ENCODE measurements at regions not wholly inside any gene's neighbourhood (a gene's known extent, or its start where the extent isn't known, plus 50 kb on each side); places are given as distances from the start of the nearest gene placed in this dataset.

DNA sequence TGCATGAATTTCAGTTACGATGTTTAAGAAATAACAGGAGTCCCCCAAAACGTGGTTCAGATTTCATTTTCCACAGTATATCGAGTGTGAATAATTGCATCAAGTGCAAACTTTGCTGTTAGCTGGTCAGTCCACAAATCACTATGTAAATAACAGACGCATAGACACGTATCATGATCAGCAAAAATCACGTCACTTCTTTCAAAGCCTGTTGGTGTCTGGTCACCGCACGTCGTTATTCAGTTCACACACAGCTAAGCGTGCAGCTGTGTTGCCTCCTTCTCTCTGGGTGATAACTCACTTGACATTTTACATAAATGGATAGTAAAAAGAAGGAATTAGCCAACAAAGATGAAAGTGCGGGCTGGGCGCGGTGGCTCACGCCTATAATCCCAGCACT, 126.8 kb upstream of the MED13L start:
- Mint-ChIP-seq H3K9me3 (ENCODE audit: insufficient read depth) (peaks cover 14% of the 10 kb centered on the region), H3K4me1 (peaks cover 20% of the 10 kb centered on the region), H3K27ac (no peak overlapping the region), H3K27me3 (no peaks in the 10 kb centered on the region), H3K4me3 (no peak overlapping the region)
- H3K4me3 ChIP-seq (ENCODE audit: control extremely low read depth in 1 of 5, extremely low read depth in 1 of 5, insufficient read depth in 1 of 5, low read depth in 2 of 5, low read length in 4 of 5) = no peak overlapping the region
- H3K36me3 ChIP-seq (replicated peaks in 1 of 2; ENCODE audit: control extremely low read depth in 1 of 2, control insufficient read depth in 1 of 2, extremely low read depth in 1 of 2, insufficient read depth in 2 of 2, low read length in 1 of 2) = no peaks in the 10 kb centered on the region
- H3K79me2 ChIP-seq (ENCODE audit: control insufficient read depth, insufficient read depth, low read length) = no peaks in the 10 kb centered on the region
- intact Hi-C loops (cut with micrococcal nuclease) = no loop called here
- H3K9me3 ChIP-seq (ENCODE audit: control extremely low read depth in 1 of 3, control insufficient read depth in 2 of 3, insufficient read depth in 1 of 3, low read length in 2 of 3) = peaks cover 3 to 31% (median 26%) of the 10 kb centered on the region in 3 donors
- H3K27ac ChIP-seq (ENCODE audit: low read length in 2 of 2) = no peak overlapping the region
- no peak overlapping the region for H2AFZ ChIP-seq (ENCODE audit: insufficient read depth, low read depth, low read length, poor library complexity, severe bottlenecking)
- TF ChIP-seq, protein P1, sequence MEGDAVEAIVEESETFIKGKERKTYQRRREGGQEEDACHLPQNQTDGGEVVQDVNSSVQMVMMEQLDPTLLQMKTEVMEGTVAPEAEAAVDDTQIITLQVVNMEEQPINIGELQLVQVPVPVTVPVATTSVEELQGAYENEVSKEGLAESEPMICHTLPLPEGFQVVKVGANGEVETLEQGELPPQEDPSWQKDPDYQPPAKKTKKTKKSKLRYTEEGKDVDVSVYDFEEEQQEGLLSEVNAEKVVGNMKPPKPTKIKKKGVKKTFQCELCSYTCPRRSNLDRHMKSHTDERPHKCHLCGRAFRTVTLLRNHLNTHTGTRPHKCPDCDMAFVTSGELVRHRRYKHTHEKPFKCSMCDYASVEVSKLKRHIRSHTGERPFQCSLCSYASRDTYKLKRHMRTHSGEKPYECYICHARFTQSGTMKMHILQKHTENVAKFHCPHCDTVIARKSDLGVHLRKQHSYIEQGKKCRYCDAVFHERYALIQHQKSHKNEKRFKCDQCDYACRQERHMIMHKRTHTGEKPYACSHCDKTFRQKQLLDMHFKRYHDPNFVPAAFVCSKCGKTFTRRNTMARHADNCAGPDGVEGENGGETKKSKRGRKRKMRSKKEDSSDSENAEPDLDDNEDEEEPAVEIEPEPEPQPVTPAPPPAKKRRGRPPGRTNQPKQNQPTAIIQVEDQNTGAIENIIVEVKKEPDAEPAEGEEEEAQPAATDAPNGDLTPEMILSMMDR (IDR thresholded peaks at IDR 0.05) = no peak
- no peak for TF ChIP-seq EZH2 (IDR thresholded peaks at IDR 0.05; ENCODE audit: borderline replicate concordance, insufficient read depth, low read depth, low read length, poor library complexity, severe bottlenecking)
- POLR2A ChIA-PET = no interaction called here
- H3K9ac ChIP-seq (ENCODE audit: low read length) = no peak overlapping the region
- peaks cover 6 to 23% of the 10 kb centered on the region in 2 donors for H3K4me1 ChIP-seq (ENCODE audit: control insufficient read depth in 2 of 2, insufficient read depth in 2 of 2, low read length in 2 of 2)
- no peaks in the 10 kb centered on the region for H3K27me3 ChIP-seq (replicated peaks in 1 of 4; ENCODE audit: control extremely low read depth in 1 of 4, control insufficient read depth in 3 of 4, insufficient read depth in 4 of 4, low read length in 3 of 4)
- CTCF ChIA-PET = no interaction called here
- no peaks in the 10 kb centered on the region for H4K20me1 ChIP-seq (ENCODE audit: control insufficient read depth, insufficient read depth, low read length, poor library complexity, severe bottlenecking)
- 96% methylated on average over 10 of the region's 14 CpGs for WGBS (ENCODE audit: insufficient coverage)
- H3K4me2 ChIP-seq (replicated peaks; ENCODE audit: low read depth, low read length, poor library complexity, severe bottlenecking) = no peak overlapping the region
- ATAC-seq (ENCODE audit: low read depth) (no peak), DNase-seq (no peak)

- Histone ChIP-seq H3K4me2 (replicated peaks; ENCODE audit: low read depth, low read length, poor library complexity, severe bottlenecking) (no peak overlapping the region), H3K4me3 (ENCODE audit: control extremely low read depth in 1 of 5, extremely low read depth in 1 of 5, insufficient read depth in 1 of 5, low read depth in 2 of 5, low read length in 4 of 5) (no peak overlapping the region), H2AFZ (ENCODE audit: insufficient read depth, low read depth, low read length, poor library complexity, severe bottlenecking) (no peak overlapping the region), H3K9ac (ENCODE audit: low read length) (no peak overlapping the region), H3K27ac (ENCODE audit: low read length in 2 of 2) (no peak overlapping the region), H3K9me3 (ENCODE audit: control extremely low read depth in 1 of 3, control insufficient read depth in 2 of 3, insufficient read depth in 1 of 3, low read length in 2 of 3) (peaks cover 3 to 23% (median 19%) of the 10 kb centered on the region in 3 donors), H3K27me3 (replicated peaks in 1 of 4; ENCODE audit: control extremely low read depth in 1 of 4, control insufficient read depth in 3 of 4, insufficient read depth in 4 of 4, low read length in 3 of 4) (no peaks in the 10 kb centered on the region), H4K20me1 (ENCODE audit: control insufficient read depth, insufficient read depth, low read length, poor library complexity, severe bottlenecking) (no peaks in the 10 kb centered on the region), H3K79me2 (ENCODE audit: control insufficient read depth, insufficient read depth, low read length) (no peaks in the 10 kb centered on the region), H3K36me3 (replicated peaks in 1 of 2; ENCODE audit: control extremely low read depth in 1 of 2, control insufficient read depth in 1 of 2, extremely low read depth in 1 of 2, insufficient read depth in 2 of 2, low read length in 1 of 2) (no peaks in the 10 kb centered on the region), H3K4me1 (ENCODE audit: control insufficient read depth in 2 of 2, insufficient read depth in 2 of 2, low read length in 2 of 2) (peaks cover 6 to 23% of the 10 kb centered on the region in 2 donors)
- Mint-ChIP-seq H3K4me1 (peaks cover 20% of the 10 kb centered on the region), H3K9me3 (ENCODE audit: insufficient read depth) (peaks cover 12% of the 10 kb centered on the region), H3K27me3 (no peaks in the 10 kb centered on the region), H3K27ac (no peak overlapping the region), H3K4me3 (no peak overlapping the region)
- no peak for TF ChIP-seq EZH2 (IDR thresholded peaks at IDR 0.05; ENCODE audit: borderline replicate concordance, insufficient read depth, low read depth, low read length, poor library complexity, severe bottlenecking)
- TF ChIP-seq, protein P1 (IDR thresholded peaks at IDR 0.05) = no peak
- POLR2A ChIA-PET = no interaction called here
- intact Hi-C loops (cut with micrococcal nuclease) = no loop called here
- 92% methylated on average over 4 of the region's 6 CpGs for WGBS (ENCODE audit: insufficient coverage)
- DNase-seq = no peak
- CTCF ChIA-PET = no interaction called here
- ATAC-seq (ENCODE audit: low read depth) = no peak
Measured at GRCh38 chr12:116404913-116405611, 127.6 kb upstream of the MED13L start.

All from B cell (primary cell).